Pancreas (tissue), 10 donors: ENCODE measurements at regions not wholly inside any gene's neighbourhood (a gene's known extent, or its start where the extent isn't known, plus 50 kb on each side); places are given as distances from the start of the nearest gene placed in this dataset.

Source experiments
- ATAC-seq, 4 donors: fragments of 200-7000 bp; cut with Tn5 transposase; one replicate each; pipeline versions ENCODE4 v1.8.0 to v1.9.1; 2020; ENCODE audit warnings: mild to moderate bottlenecking in 4 of 4, moderate library complexity in 4 of 4
- DNase-seq, 6 donors: peaks; one replicate each; pipeline ENCODE4 v3.0.0-alpha.2; 2020
- FAIRE-seq: peaks from 2 replicates; lab custom pipeline; 2012; peaks lifted over from hg19 to GRCh38; lab: Jason Lieb, UNC
- H3K27ac ChIP-seq, 4 donors: fragments of 200-600 bp; sonication (generic); 1 replicate in 3 of 4; 2 replicates in 1 of 4; pipeline versions ENCODE4 v1.5.0 to v1.8.0; 2020
- H3K27me3 ChIP-seq, 4 donors: fragments of 200-600 bp; one replicate each; pipeline ENCODE4 v1.8.0; 2021
- H3K36me3 ChIP-seq, 3 donors: fragments of 200-600 bp; sonication (generic) in 1 of 3; one replicate each; pipeline versions ENCODE4 v1.5.0 to v1.8.0; 2020 to 2021
- H3K4me1 ChIP-seq, 3 donors: fragments of 200-600 bp; one replicate each; pipeline ENCODE4 v1.8.0; 2021
- H3K4me3 ChIP-seq, 4 donors: fragments of 200-600 bp; sonication (generic) in 2 of 4; one replicate each; pipeline versions ENCODE4 v1.5.0 to v1.8.0; 2020 to 2021
- H3K9me3 ChIP-seq, 4 donors: fragments of 200-600 bp; one replicate each; pipeline ENCODE4 v1.8.0; 2021
- CTCF ChIP-seq, 4 donors: fragments of 200-600 bp; sonication (generic) in 3 of 4; IDR thresholded peaks; one replicate each; pipeline versions ENCODE4 v1.5.0 to v1.8.0; 2021; ENCODE audit warnings: antibody characterized with exemption in 4 of 4
- WGBS, 2 donors: extraction: QIAGEN DNeasy Blood & Tissue Kit; methylation state at CpG; one replicate each; pipeline ENCODE4 v1.1.7; 2013; 5-methylcytosine and 5-hydroxymethylcytosine counted together
- intact Hi-C, 3 donors: fragments of 100-400 bp; cut with DNase I; formaldehyde crosslinking; loops; one replicate each; pipeline versions ENCODE4 v1.11.1 to v1.14.2; 2022
- donor health status: healthy with polysubstance abuse.
- donor health status: DM: no; HTN: no; CAD: no; lungs with moderate emphysema.
- donor health status: DM: no; HTN: no; CAD: no.
- donor health status: control.
- donor health status: control.
- donor health status: Bipolar disorder and iron deficiency.
- donor health status: DM: yes; HTN: yes; CAD: no.
- donor health status: DM: no; HTN: no; CAD: no.
- donor health status: DM: no; HTN: no; CAD: no.
- donor health status: DM: yes; HTN: yes; CAD: no.

GRCh38 chr12:88391556-88391955, 188.7 kb downstream of the KITLG start:
- Histone ChIP-seq H3K4me3 (no peak overlapping the region), H3K27ac (no peak overlapping the region), H3K4me1 (no peaks in the 10 kb centered on the region), H3K36me3 (no peaks in the 10 kb centered on the region), H3K27me3 (no peaks in the 10 kb centered on the region), H3K9me3 (no peaks in the 10 kb centered on the region)
- 11 to 26% methylated on average over 1 of the region's 1 CpG for WGBS, 2 donors
- ATAC-seq (no peak), DNase-seq (no peak), FAIRE-seq (peak; percentile 94)
- TF ChIP-seq CTCF (IDR thresholded peaks at IDR 0.05), result no peak
- intact Hi-C loops, result no loop called here

GRCh38 chr12:88393017-88393767, 187.1 kb downstream of the KITLG start:
- FAIRE-seq, result no peak
- Histone ChIP-seq H3K9me3 (no peaks in the 10 kb centered on the region), H3K4me1 (no peaks in the 10 kb centered on the region), H3K27ac (no peak overlapping the region), H3K4me3 (no peak overlapping the region), H3K27me3 (no peaks in the 10 kb centered on the region), H3K36me3 (no peaks in the 10 kb centered on the region)
- TF ChIP-seq CTCF (IDR thresholded peaks at IDR 0.05), result no peak
- ATAC-seq, result peak in 3 of 4 donors; percentile 51 to 77 (median 65)
- intact Hi-C loops, result no loop called here
- no peak for DNase-seq
- 62 to 76% methylated on average over 2 of the region's 2 CpGs for WGBS, 2 donors

GRCh38 chr12:88398031-88398430, 182.2 kb downstream of the KITLG start:
- no peak overlapping the region for H3K4me3 ChIP-seq
- intact Hi-C loops, result no loop called here

GRCh38 chr12:88399811-88400210, 180.5 kb downstream of the KITLG start:
- TF ChIP-seq CTCF (IDR thresholded peaks at IDR 0.05), result no peak
- no peak for FAIRE-seq
- ATAC-seq, result no peak
- WGBS, 2 donors, result 92 to 95% methylated on average over 2 of the region's 2 CpGs
- Histone ChIP-seq H3K9me3 (no peaks in the 10 kb centered on the region), H3K4me1 (no peaks in the 10 kb centered on the region), H3K27me3 (no peaks in the 10 kb centered on the region), H3K27ac (no peak overlapping the region), H3K36me3 (no peaks in the 10 kb centered on the region), H3K4me3 (no peak overlapping the region)
- intact Hi-C loops, result no loop called here
- DNase-seq, result no peak

More at GRCh38 chr12:88398031-88398430, 182.2 kb downstream of the KITLG start:
- Histone ChIP-seq H3K36me3 (no peaks in the 10 kb centered on the region), H3K27ac (no peak overlapping the region), H3K27me3 (no peaks in the 10 kb centered on the region), H3K9me3 (no peaks in the 10 kb centered on the region), H3K4me1 (no peaks in the 10 kb centered on the region)
- ATAC-seq, result no peak
- DNase-seq, result no peak
- WGBS, 2 donors, result 89 to 92% methylated on average over 2 of the region's 2 CpGs
- no peak for TF ChIP-seq CTCF (IDR thresholded peaks at IDR 0.05)
- no peak for FAIRE-seq

- Histone ChIP-seq H3K36me3 (no peaks in the 10 kb centered on the region), H3K4me3 (no peak overlapping the region), H3K27me3 (no peaks in the 10 kb centered on the region), H3K27ac (no peak overlapping the region), H3K4me1 (no peaks in the 10 kb centered on the region), H3K9me3 (no peaks in the 10 kb centered on the region)
- no peak for FAIRE-seq
- ATAC-seq, result no peak
- WGBS, 2 donors, result 92 to 100% methylated on average over 3 of the region's 3 CpGs
- no peak for DNase-seq
- TF ChIP-seq CTCF (IDR thresholded peaks at IDR 0.05), result no peak
- intact Hi-C loops, result no loop called here
These were observed 180.0 kb downstream of the KITLG start for GRCh38 chr12:88400302-88400701.
